Activated CD4-positive, CD25-positive, alpha-beta regulatory T cell treated with anti-CD3 and anti-CD28 coated beads, Interleukin-2, amount 50 U/mL, for 24 hours (primary cell): ENCODE measurements at regions not wholly inside any gene's neighbourhood (a gene's known extent, or its start where the extent isn't known, plus 50 kb on each side); places are given as distances from the start of the nearest gene placed in this dataset.
A peak's percentile ranks its signal among the peaks of the same experiment; 100 is the strongest.
"Not testable (repeated sequence)": the region's sequence is repeated elsewhere in the genome, so short reads cannot be mapped to it uniquely, and the experiment has no call there.

ENCODE experiments used
- ATAC-seq, 2 donors: fragments of 150-1000 bp; cut with Tn5 transposase; one replicate each; pipeline ENCODE4 v1.10.0; 2021; ENCODE audit warnings: mild to moderate bottlenecking in 1 of 2, moderate library complexity in 1 of 2

DNA sequence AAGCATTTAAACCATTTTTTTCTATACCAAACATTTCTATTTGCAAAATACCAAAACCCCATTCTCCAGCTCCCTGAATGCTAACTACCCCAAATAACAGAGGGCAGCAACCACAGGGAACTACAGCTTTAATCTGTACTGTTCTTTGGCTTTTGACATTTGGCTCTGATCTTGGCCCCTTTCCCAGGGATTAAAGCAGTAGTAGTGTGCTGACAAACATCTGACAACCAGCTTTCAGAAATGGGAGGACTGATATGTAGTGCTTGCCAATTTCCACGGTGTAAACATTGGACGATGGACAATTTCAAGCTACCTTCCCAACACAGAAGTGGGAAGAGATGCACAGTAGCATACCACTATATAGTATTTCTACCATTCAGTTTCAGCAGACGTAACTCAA lies 88.4 kb upstream of the TEAD1 start:
- ATAC-seq = no peak

- peak in 1 of 2 donors; percentile 38 for ATAC-seq
These were observed 86.8 kb upstream of the TEAD1 start for GRCh38 chr11:12587333-12587991.

GRCh38 chr11:12591706-12592105 lies 82.5 kb upstream of the TEAD1 start:
- no peak for ATAC-seq

- ATAC-seq = no peak
These were observed 81.9 kb upstream of the TEAD1 start for GRCh38 chr11:12592283-12592682.

GRCh38 chr11:12595089-12595847 lies 79.0 kb upstream of the TEAD1 start:
- ATAC-seq = not testable (repeated sequence)

- no peak for ATAC-seq
These were observed 75.6 kb upstream of the TEAD1 start for GRCh38 chr11:12598330-12599256.

- ATAC-seq = no peak
These were observed 74.6 kb upstream of the TEAD1 start for GRCh38 chr11:12599408-12600143.

GRCh38 chr11:12600829-12601228 lies 73.4 kb upstream of the TEAD1 start:
- no peak for ATAC-seq

GRCh38 chr11:12602421-12602820 lies 71.8 kb upstream of the TEAD1 start:
- no peak for ATAC-seq

DNA sequence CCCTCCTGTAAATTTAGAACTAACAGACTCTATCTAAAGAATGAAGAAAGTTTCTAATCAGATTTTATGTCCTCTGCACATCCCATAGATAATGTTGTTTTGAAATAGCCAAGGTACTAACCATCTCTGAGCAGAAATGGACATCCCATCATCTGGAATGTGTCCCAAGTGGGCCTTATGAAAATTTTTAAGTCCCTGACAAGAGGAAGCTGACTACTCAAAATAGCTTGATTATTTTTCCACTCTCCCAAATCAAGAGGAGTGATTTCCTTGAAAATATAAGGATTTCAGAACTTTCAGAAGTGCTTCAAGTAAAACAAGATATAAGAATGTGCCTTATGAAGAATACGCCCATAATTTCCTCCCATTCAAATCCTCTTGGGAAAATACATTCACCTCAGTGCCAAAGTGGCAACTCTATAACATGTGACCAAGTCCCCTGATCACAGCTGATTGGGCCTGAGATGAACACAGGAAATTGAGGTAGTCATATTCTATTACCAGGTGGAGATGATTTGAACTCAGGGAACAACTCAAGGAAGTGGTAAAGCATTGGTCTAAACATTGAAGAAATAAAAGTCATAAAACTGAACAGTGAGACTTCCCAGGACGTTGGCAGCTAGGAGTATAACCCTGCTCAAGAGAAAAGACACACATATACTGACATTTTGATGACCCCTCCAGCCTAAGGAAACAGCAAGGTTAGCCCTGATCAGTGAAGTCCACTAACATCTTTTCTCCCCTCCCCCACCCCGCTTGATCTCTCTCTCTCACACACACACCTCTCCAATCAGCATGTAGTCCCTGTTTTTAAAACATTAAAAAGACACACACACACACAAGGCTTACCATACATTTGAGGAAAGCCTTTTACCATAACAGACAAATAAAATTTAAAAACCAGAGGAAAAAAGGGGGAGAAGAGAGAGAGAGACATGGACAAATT lies 70.8 kb upstream of the TEAD1 start:
- no peak for ATAC-seq

DNA sequence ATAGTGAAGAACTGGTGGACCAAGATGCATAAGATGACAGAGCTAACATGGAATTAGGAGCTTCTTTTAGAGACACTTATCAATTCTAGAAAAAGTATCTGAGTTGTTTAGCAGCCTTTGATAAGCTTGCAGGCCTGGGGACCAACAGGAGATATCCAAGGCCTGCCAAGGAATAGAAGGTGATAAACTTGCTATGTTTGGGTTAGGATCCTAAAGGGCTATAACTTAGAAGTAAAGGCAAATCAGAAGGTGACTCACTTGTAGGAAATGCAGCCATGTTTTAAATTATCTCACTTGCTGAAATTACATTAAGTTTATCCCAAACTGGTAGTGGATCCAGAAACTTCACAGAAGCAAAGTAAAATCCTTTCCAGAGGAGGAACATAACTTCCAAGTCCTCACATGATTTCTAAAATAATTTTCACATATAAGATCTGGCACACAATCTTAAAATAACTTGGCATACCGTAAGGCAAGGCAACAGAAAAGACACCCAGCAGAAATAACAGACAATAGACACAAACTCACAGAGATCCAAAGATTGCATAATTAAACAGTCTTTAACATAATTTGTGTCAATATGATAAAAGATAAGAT lies 69.6 kb upstream of the TEAD1 start:
- ATAC-seq = no peak

DNA sequence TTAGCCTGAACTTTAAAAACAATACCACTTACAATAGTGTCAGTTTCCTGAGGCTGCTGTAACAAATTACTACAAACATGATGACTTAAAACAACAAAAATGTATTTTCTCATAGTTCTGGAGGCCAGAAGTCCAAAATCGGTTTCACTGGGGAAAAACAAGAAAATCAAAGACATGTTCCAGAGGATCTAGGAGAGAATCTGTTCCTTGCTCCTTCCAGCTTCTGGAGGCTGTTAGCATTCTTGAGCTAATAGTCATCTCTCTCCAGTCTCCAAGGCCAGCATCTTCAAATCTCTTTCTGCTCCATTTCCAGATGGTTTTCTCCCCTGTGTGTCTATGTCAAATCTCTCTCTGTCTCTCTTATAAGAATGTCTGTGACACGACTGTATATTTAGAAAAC lies 67.6 kb upstream of the TEAD1 start:
- no peak for ATAC-seq

- ATAC-seq = not testable (repeated sequence)
These were observed 65.5 kb upstream of the TEAD1 start for GRCh38 chr11:12608678-12609077.

- no peak for ATAC-seq
These were observed 62.9 kb upstream of the TEAD1 start for GRCh38 chr11:12611352-12611751.

DNA sequence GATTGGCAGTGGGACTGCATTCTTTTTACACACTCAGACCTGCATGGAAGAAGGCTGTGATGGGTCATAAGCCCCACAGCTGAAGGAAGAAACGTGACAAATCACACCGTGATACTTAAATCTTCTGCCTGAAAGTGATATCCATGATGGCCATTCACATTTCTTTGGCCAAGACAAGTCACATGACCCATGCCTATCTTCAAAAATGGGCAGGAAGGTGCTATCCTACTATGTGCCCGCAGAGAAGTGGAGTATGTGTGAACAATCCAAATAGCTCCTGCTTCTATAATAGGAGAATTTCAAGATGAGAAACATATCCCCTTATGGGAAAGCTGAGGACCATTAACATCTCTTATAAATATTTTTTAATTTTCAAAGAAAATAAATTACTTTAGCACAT lies 56.6 kb upstream of the TEAD1 start:
- no peak for ATAC-seq

GRCh38 chr11:12618743-12619540 lies 55.3 kb upstream of the TEAD1 start:
- ATAC-seq = no peak

GRCh38 chr11:12623869-12624268 lies 50.4 kb upstream of the TEAD1 start:
- ATAC-seq = no peak
